Renal pelvis (tissue), 1 donor: ENCODE measurements at regions not wholly inside any gene's neighbourhood (a gene's known extent, or its start where the extent isn't known, plus 50 kb on each side); places are given as distances from the start of the nearest gene placed in this dataset.

Experiments used
- DNase-seq: peaks from one replicate; pipeline ENCODE4 v3.0.0-alpha.2; 2013

DNA sequence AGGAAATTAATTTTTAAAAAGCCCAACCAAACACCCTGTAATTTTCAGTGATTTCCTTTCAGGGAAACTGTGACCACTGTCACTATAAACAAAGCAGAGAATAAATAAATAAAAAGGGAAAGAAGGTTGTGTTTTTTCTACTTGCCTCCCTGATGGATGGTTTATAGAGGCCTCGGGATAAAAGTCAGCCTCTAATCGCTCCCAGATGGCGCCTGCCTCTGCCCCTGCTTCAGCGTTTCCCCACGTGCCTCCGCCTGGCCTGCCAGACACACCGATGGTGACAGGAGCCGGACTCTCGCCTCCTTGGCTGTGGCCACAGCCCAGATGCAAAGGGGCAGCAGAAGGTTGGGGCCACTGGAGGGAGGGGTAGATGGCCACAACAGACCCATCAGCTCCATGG lies 327.7 kb downstream of the CDC5L start:
- DNase-seq = no peak

DNA sequence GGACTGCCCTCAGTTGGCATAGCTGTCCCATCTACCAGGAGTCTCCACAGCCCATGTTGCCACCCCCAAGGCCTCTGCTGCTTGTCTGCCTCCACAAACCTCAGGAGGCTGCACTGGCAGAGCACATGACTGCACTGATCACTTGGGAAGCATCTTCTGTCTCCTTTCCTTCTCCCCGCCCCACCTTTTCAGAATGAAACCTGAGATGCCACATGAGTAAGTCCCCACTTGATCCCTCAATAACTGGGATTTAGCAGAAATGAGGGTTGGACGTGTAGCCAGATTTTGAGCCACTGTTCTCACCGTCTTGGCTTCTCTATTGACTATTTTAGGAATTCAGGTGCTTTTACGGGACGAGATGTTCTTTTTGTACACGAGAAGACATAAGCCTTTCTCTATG lies 328.4 kb downstream of the CDC5L start:
- DNase-seq = no peak

DNA sequence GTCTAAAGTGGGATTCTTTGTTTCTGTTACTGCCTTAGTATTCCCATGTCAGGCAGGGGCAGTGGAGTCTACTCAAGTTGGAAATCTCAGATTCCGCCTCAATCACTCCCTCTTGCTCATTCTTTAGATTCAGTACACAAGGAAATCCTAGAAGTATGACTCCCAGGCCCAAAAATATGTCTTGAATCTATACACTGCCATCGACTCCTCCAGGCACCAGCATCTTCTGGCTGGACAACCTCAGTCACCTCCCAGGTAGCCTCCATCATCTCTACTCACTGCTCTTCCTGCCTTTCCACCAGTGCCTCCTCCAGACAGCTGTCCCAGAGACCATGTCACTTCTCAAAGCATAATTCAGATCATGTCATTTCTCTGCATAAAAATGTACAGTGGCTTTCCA lies 329.9 kb downstream of the CDC5L start:
- no peak for DNase-seq

DNA sequence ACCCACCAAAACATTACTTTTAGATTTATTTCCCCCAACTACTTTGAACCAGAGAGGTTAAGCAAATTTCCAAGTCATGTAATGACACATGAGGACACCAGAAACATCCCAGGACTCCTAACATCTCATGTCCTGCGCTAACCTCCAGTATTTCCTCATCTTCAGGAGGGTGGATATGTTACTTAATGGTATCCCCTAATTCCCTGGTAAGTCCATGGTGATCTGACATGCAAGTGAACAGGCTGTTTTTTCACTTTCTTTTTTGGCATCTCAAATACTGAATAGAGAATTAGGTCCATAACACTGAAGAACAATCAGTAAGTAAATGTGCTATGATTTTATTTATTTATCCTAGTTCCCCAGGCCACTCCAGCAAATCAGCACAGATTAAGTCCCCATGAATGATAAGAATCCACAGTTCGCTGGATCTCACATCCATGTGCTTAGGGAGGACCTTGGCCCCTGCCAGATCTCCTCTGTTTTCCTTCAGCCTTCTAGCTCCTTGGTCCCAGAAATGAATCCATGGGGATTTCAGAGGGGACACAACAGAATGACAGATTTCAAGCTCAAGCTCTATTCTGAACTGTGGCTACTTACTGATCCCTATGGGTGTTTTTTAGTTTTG lies 334.6 kb downstream of the CDC5L start:
- DNase-seq = no peak

DNA sequence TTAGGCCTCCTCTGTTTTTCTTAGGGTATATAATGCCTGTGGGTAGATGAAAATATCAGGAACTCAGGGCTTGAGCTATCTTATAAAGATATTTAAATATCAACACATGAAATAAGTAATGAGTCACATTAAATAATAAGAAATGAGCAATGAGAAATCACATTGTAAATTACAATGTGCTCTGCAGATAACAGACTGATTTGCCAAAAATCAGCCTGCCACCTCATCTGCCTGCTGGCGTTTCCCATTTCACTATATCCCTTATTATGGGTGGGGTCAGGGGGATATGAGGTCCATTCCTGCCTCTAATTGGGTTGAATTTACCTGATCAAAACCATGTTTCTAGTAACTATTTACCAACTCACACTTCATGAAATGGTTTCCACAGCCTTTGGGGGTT lies 335.2 kb downstream of the CDC5L start:
- DNase-seq = no peak

DNA sequence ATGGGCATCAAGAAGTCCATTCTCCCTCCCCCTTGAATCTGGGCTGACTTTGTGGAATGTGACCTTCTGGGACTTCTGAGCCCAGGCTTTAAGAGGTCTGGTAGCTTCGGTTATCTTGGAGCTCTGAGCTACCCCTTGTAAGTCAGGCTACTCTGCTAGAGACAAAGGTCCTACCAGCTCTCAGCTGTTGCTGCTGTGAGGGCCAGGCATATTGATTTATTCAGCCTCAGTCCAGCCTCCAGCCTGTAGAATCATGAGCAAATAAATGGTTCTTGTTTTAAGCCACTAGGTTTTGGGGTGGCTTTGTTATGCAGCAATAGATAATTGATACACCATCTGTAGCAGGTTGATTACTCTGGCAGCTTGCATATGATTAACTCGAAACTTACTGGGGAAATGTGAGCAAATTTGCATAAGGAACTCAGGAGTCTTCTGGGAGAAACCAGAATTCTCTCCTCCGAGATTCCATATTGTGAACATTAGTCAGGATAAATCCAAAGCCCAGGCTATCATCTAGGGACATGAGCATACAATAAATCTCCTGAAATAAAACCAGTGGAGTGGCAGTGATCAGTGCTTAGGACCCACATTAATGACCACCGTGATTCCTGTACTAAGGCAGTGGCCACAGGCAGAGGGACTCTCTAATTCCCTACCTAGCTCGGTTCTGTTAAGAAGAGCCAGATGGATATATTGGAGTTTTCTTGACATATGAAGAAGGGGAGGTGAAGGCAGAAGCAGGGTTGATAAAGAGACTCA lies 336.1 kb downstream of the CDC5L start:
- no peak for DNase-seq

DNA sequence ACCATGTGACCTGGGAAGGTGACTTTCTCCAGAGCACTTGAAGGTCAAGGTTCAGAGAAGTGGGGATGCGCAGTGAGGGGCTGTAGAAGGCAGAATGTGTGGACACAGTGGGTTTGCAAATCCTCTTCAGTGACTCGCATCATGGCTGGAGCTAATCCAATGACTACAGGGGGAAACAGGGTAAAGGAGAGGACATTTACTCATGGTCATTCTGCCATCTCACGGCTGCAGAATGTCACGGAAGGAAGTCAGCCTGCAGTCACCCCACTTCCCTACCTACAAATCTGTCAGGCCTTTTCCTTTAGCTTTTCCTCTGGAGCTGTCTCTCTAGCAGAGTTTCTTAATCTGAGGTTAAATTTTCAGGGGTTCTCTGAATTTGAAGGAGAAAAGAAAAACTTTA lies 337.6 kb downstream of the CDC5L start:
- no peak for DNase-seq

DNA sequence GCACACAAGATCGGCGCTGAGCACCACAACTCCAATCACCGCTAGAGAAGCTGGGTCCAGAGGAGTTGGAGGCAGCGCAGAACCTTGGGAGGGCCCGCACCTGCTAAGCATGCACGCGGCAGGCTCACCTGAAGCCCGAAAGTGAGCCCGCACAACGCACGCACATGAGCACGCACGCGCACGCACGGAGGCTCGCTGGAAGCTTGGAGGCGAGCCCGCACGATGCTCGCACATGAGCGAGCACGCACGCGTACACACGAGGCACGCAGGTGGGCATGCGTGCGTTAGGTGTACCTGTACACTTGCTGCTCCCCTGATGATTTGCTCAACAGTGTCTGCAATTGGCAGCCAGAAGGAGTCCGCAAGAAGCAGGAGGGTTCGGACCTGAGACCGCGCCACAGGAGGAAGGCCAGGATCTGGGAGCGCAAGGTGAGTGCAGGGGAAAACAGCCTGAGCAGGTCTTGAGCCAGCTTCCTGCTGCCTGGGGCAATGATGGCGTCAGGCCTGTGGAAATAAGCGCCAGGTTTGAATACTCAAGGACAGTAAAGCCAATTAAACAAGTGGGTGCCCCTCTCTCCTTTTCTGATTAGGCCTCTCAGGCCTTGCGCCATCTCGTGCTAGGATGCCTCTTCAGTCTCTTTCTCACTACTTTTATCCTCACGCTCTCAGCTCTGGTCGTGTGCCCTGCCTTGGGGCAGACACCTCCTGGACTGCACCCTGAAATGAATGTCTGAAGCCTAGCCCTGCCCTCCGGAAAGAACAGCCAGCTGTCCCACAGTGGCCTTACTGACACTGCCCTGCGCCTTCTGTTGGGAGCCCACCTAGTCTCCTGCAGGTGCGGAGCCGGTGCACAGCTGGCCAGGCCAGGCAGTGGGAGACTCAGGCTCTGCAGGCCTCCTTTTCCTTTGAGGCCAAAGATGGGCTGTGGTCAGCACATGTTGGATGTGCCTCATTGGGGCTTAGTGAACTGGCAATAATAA lies 340.4 kb downstream of the CDC5L start:
- DNase-seq = no peak

DNA sequence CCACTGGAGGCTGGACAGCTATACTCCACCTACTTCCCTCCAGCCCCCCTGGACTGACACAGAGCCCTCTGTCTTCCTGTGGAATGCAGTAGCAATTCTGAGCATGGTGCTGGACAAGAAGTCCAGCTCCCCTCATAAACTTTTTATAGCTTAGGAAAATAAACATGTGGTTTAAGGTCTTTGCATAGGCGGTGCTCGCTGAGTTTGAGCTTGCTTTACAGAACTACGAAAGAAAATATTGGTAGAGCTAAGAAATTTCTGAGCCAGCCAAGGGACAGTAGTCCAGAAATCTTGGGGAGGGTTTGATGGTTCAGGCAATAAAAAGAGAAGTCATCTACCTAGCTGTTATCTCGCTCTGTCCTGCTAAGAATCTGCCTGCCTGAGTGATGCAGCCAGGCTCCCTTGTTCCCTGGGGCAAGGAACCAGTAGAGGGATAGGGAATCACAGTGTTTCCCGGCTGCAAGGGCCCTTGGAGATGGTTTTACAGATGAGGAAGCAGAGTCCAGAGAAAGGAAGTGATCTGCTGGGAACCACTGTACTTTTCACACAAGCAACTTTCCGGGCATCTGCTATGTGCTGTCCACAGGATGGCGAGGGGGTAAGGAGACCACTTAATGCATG lies 343.4 kb downstream of the CDC5L start:
- peak; percentile 54 for DNase-seq

DNA sequence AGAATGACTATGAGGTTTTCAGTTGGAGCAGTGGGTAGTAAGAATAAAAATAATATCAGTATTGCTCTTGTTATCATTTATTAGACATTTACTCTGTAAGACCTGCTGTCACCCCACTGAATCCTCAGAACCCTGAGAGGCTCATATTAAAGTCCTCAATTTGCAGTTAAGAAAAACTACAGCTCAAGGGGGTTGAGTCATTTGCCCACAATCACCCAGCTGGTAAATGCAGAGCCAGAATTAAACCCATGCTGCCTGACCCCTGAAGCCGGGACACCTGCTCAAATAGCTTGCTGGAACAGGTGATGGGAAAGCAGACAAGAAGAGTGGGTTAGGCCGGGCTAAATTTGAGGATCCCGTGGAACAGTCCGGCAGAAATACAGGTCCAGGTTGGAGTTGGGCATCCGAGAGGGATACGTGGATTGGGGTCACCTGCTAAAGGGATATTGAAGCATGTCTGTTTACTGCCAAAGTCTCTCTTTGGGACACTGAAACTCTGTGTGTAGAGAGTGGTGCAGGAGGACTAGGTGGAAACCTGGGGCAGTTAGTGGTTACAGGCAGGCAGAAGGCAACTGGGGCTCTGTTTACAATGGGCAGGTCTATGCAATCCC lies 344.1 kb downstream of the CDC5L start:
- no peak for DNase-seq

DNA sequence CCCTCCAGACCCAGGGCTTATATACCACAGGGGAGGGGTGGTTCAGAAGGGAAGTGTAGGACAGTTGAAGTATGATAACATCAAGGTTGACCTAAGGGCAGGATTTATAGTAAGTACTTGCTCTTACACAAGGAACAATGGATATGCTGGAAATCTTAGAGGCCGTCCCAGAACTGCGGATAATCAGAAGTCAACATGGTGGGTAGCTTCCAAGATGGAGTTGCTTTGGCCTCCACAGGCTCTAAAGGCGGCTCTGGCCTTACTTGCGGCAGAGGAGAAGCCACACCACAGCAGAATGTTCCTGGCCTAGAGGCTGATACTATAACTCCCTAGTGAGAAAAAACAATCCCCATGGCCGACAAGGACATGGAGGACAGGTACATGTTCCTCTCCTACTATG lies 344.7 kb downstream of the CDC5L start:
- no peak for DNase-seq

DNA sequence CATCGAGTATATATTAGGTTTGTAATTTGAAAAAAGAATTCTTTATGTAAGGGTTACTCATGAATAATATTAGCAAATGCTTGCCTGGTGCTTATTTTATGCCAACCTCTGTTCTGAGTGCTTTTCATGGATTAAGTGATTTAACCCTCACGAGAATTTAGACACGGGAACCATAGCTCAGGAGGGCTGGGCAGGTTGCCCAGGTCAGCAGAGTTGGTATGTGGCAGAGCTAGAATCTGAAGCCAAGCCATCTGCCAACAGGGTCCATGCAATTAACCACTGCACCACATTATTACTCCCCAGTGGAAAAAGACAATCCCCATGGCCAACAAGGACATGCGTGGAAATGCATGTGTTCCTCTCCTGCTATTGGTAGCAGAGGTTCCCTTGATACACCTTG lies 345.6 kb downstream of the CDC5L start:
- DNase-seq = no peak

DNA sequence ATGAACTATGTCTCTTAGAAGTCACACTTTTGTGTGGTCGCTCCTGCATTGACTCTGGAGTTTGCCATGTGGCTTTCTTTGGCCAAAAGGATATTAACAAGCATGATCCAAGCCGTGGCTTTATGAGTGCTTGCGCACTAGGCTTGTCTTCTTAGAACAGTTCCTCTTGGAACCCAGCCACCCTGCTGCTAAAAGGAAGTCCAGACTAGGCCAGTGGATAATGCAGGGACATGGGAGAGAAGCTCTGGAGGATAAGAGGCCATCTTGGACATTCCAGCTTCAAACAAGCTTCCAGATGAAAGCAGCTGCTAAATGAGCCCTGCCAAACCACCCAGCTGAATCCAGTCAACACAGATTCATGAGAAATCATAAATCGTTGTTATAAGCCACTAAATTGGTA lies 346.4 kb downstream of the CDC5L start:
- DNase-seq = peak; percentile 76

DNA sequence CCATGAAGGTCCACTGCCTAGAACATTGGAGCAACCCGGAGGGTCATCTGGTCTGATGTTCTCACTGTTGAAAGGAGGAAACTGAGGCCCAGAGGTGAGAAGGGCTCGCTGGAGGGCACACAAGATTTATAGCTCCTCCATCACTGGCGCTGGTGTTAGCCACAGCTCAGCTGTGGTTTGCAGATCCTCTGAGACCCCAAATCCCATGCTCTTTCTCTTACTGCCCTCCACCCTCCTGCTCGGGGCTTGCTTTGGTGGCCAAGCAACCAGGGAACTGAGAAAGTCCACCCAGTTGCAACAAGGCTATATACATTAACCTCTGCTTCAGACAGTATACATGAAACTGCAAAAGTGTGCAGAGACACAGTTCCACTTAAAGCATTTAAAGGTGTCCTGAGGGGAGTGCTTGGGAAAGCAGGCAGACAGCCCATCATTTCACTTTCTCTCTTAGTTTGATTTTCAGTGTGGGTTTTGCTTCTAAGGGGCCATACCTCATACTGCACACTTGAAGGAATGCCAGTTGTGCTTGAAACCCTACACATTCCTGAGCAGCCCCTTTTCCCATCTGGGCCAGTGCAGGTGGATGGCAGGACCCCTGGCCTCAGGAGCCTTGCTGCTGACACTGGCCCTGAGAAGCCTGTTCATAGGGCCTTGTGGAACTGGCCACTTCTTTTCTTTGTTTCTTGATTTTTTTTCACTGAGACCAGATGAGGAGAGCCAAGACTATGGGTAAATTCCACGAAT lies 347.6 kb downstream of the CDC5L start:
- no peak for DNase-seq

DNA sequence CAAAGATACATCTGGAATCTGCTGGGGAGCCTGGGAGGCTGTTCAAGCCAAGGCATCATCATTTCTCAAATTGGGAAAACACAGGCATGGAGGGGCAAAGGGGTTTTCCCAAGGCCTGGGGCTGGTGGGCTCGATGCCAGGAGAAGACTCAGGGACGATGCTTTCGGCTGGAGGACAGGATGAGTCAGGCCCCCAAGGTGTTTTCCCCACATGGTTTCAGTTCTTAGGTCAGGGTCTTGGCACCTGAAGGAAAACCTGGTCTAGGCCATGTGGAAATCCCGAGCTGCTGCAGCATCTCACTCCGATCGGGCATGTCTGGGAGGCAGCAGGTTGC lies 348.1 kb downstream of the CDC5L start:
- DNase-seq = no peak

DNA sequence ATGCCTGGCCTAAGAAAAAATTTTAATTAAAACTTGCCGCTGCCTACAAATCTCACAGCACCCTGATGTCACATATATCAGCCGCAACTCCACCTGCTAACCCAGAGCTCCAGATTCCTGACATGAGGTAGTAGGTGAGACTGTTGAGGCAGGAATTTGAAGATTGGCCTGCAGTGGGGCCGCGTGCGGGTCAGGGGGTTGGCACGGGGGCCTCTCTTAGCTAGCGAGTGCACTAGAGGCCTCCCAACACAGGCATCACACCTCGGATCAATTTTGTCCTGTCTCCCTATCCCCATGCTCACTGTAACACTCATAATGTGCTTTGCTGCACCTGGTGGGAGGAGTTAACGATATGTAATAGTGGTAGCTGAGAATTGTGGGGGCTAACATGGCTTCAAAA lies 349.8 kb downstream of the CDC5L start:
- DNase-seq = no peak

DNA sequence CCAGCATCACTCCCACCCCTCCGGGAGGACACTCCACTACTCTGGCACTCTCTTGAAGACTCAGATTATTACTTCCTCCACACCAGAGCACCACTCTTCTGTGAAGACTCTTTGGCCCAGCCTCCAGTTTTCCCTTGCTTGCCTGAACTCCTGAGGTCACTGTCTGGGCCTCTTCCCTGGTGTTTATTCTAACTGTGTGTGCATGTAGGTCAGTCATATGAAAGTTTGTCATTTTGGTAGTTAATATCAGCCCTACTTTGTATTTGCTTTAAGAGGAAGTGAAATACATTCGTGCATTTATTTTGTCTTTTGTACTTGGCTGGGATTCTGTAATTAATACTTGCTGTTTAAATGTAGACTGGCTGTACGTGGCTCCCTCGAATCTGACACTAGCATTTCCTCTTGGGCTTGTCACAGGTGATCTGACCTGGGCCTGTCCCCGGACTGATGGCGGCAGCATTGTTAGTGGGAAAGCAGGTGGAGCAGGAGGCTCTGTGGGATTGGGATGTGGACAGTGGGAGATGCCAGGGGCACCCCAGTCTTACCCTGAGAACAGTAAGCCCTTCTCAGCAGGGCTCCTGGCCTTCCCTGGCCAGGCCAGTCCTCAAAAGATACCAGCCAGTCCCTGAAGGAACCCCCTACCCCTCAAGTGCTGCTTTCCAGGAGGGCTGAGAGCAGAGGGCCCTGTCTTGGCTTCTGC lies 350.5 kb downstream of the CDC5L start:
- no peak for DNase-seq

DNA sequence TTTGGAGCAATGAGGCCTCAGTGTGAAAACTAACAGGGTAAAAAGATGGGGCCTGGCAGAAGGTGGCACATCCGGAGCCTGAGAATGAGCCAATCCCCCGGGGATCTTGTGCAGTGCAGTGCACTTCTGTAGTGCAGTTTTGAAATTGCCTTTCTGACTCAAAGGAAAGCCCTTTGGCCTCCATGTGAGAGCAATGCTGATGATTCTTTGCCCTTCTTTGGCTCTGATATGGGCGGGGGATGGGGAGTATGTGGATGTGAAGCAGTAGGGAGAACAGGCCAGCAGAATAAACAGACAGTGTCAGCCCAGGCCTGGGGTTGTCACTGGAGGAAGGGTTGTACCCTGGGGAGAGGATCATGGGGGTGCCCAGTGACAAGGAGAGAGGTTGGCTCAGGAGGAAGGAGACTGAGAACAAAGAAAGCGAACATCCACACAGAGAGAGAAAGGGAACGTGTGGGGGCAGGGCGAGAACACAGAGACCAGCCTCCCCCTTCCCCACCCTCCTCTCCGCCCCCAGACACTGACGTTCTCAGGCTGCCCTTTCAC lies 351.2 kb downstream of the CDC5L start:
- DNase-seq = no peak

DNA sequence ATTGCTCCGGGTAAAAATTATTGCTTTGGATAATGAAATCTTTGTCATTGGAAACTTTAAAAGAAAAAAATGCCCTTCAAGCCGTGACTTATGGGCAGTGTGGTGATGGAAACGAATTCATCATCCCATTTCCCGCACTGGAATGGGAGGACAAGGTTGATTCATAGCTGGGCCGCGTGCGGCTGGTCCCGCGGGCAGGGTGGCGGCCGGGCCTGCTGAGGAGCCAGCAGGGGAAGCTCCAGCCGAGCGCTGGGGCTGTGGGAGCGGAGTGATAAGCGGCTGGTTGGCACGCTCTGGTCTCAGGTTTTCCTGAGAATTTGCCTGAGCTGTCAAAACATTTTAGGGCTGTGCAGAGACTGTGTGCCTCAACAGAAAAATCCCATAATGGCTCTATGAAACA lies 351.7 kb downstream of the CDC5L start:
- DNase-seq = no peak

DNA sequence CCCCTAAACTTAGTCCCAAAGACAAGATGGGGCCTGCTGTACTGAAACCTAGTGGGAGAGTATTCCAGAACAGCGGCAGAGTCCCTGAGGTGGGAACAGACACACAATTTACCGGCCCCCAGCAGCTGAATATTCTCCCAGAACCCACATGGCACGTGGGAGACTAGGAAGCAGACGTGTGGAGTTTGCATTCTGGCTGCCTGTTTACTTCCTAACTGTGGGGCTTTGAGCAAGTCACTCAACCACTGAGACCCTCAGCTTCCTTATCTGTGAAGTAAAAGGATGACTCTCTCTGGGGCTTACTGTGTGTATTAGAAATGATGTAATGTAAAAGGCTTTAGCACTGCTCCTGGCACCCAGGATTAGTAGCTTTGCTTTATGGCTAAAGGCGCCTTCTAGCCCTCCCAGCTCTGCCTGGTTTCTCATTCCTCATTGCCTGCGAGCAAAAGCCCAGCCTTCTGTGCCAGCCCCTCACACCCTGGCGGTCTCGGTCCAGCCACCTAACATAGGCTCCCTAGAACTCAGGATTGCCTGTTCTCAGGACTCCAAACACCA lies 353.1 kb downstream of the CDC5L start:
- no peak for DNase-seq
